LNCaP clone FGC (cell line): ENCODE measurements at regions not wholly inside any gene's neighbourhood (a gene's known extent, or its start where the extent isn't known, plus 50 kb on each side); places are given as distances from the start of the nearest gene placed in this dataset.

Source experiments
- DNase-seq: peaks from one replicate; pipeline ENCODE4 v3.0.0-alpha.2; 2011; ENCODE audit warnings: low read depth
- H3K4me3 ChIP-seq: 2 replicates; pipeline ENCODE4 v1.5.1; 2011; ENCODE audit warnings: mild to moderate bottlenecking, low read depth, low read length, control low read depth
- TF ChIP-seq, protein P1 (sequence below): IDR thresholded peaks from 2 replicates; pipeline ENCODE4 v1.5.1; 2012; ENCODE audit warnings: mild to moderate bottlenecking; ENCODE audit not compliant: control insufficient read depth, insufficient read depth; ENCODE audit errors: extremely low read depth

- no peak overlapping the region for H3K4me3 ChIP-seq
- TF ChIP-seq, protein P1, sequence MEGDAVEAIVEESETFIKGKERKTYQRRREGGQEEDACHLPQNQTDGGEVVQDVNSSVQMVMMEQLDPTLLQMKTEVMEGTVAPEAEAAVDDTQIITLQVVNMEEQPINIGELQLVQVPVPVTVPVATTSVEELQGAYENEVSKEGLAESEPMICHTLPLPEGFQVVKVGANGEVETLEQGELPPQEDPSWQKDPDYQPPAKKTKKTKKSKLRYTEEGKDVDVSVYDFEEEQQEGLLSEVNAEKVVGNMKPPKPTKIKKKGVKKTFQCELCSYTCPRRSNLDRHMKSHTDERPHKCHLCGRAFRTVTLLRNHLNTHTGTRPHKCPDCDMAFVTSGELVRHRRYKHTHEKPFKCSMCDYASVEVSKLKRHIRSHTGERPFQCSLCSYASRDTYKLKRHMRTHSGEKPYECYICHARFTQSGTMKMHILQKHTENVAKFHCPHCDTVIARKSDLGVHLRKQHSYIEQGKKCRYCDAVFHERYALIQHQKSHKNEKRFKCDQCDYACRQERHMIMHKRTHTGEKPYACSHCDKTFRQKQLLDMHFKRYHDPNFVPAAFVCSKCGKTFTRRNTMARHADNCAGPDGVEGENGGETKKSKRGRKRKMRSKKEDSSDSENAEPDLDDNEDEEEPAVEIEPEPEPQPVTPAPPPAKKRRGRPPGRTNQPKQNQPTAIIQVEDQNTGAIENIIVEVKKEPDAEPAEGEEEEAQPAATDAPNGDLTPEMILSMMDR, result no peak
- no peak for DNase-seq
Measured at GRCh38 chr20:56829788-56830385, 200.8 kb downstream of the TFAP2C start.

GRCh38 chr20:56831795-56832194 is 202.7 kb downstream of the TFAP2C start:
- no peak for DNase-seq
- H3K4me3 ChIP-seq, result no peak overlapping the region
- TF ChIP-seq, protein P1, result no peak

DNA sequence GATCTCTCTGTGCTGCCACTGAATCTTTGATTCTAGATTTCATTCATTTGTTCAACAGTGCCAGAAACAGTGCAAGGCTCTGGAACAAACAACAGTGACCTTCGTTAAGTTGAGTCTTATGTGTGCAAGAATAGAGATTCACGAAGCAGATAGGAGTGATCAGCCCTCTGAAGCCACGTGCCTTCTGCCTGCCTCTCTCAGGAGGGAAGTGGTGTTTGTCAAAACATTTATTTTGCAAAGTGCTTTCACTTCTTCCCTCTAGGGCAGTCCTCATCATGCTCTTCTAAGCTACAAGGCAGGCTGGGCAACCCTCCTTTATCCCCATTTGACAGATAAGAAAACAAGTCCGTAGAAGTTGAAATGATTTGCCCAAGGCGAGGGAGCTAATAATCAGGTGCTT is 204.3 kb downstream of the TFAP2C start:
- DNase-seq, result no peak
- TF ChIP-seq, protein P1, result no peak

DNA sequence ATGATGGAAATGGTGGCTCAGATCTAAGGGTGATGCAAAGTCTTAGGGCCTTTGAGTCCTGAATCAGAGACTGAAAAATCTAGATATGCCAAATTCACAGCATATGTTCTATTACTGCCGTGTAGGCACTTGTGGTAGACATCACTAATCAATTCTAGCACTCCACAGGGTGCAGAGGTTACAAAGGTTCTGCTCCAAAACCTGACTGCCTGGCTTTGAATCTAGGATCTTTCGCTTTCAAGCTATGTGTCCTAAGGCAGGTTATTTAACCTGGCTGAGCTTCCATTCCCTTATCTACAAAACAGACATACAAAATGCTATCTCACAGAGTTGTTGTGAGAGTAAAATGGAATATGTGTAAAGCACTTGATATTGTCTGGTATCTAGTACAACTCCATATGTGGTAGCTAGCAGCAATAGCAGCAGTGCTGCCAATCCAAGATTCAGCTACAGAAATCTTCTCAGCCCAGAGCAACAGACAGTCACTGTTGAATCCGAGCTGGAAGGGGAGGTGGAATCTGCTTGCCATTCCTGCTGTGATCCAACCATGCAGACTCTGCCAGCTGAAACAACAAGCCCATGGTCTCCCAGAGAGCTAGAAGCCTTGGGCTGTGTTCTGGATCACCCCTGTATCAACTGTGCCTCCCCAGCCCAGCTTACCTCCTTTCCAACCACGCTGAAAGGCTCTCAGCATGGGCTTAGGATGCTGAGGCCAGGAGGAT is 206.9 kb downstream of the TFAP2C start:
- TF ChIP-seq, protein P1, result no peak

More for the DNA sequence above, 204.3 kb downstream of the TFAP2C start:
- no peak overlapping the region for H3K4me3 ChIP-seq

DNA sequence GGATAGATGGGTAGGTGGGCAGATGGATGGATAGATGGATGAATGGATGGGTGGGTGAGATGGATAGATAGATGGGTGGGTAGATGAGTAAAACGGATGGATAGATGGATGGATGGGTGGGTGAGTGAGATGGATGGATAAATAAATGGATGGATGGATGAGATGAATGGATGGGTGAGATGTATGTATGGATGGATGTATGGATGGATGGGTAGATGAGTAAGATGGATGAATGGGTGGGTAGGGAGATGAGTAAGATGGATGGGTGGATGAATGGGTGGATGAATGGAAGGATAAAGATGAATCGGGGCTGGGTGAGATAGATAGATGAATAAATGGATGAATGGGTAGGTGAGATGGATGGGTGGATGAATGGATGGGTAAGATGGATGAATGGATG is 210.1 kb downstream of the TFAP2C start:
- TF ChIP-seq, protein P1, result no peak
- no peak overlapping the region for H3K4me3 ChIP-seq
- no peak for DNase-seq

More for the DNA sequence above, 206.9 kb downstream of the TFAP2C start:
- H3K4me3 ChIP-seq, result no peak overlapping the region
- no peak for DNase-seq

DNA sequence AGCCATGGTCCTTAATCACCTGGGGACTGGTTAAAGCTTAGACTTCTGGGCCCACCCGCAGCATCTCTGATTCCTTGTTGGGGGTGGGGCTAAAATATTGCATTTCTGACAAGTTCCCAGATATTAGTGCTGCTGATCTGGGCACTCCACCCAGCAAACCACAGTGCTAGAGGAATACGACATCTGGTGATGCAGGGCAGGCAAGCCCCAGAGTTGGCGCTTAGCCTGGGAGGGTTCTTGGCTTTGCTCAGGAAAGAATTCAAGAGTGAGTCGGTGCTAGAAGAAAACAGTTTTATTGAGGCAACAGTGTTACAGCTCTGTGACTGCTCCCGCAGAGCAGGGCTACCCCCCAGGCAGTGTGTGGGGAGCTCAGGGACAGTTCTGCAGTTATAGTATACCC is 210.7 kb downstream of the TFAP2C start:
- TF ChIP-seq, protein P1, result no peak
- H3K4me3 ChIP-seq, result no peak overlapping the region

More for the DNA sequence above, 210.7 kb downstream of the TFAP2C start:
- DNase-seq, result no peak
